K562 (cell line): ENCODE measurements at regions not wholly inside any gene's neighbourhood (a gene's known extent, or its start where the extent isn't known, plus 50 kb on each side); places are given as distances from the start of the nearest gene placed in this dataset.

Experiments used
- ATAC-seq: fragments of 200-7000 bp; cut with Tn5 transposase; 3 replicates; pipeline ENCODE4 v1.9.1; 2020; ENCODE audit warnings: moderate library complexity
- BruUV-seq: library from RNA; stranded (reverse); fragments of 400-500 nt; replicated peaks from 2 replicates; lab custom pipeline; 2021; lab: Mats Ljungman, UMichigan
- CTCF ChIA-PET: fragments of 300-600 bp; formaldehyde crosslinking; extraction: SDS; loops from one replicate; lab custom pipeline; 2021; ENCODE audit warnings: low intra/inter-chr PET ratio; lab: Yijun Ruan, JAX
- POLR2A ChIA-PET: fragments of 300-600, 350-650 bp; sonication (Branson Sonifier 250); formaldehyde crosslinking; extraction: SDS; loops from one replicate; lab custom pipeline; 2021; ENCODE audit warnings: antibody characterized with exemption, inconsistent platforms; lab: Yijun Ruan, JAX
- DNase-seq, 4 experiments: peaks; one replicate each; pipeline versions ENCODE4 v3.0.0 to v3.0.0-alpha.2; 2011 to 2018; ENCODE audit warnings: low spot score in 3 of 4, mixed read lengths in 3 of 4; ENCODE audit errors: extremely low read depth in 1 of 4
- FAIRE-seq: peaks from 2 replicates; lab custom pipeline; 2011; peaks lifted over from hg19 to GRCh38; lab: Jason Lieb, UNC
- H2AFZ ChIP-seq: 2 replicates; pipeline ENCODE4 v1.6.0; 2011; ENCODE audit warnings: low read depth, low read length, control low read depth, inconsistent platforms
- H3K27ac ChIP-seq: fragments of 200-600 bp; 3 replicates; pipeline ENCODE4 v1.8.0; 2011; ENCODE audit warnings: low read depth, mild to moderate bottlenecking, control low read depth, inconsistent platforms, low read length, moderate library complexity, mixed read lengths; ENCODE audit errors: extremely low read depth
- H3K27me3 ChIP-seq, 2 experiments: fragments of 300-600 bp in 1 of 2; 2 replicates in 1 of 2; 3 replicates in 1 of 2; pipeline versions ENCODE4 v1.6.0 to v1.8.0; 2011; ENCODE audit warnings: inconsistent platforms in 2 of 2, low read length in 2 of 2, mild to moderate bottlenecking in 1 of 2, mixed read lengths in 1 of 2, moderate library complexity in 1 of 2; ENCODE audit not compliant: control insufficient read depth in 2 of 2, insufficient read depth in 2 of 2
- H3K36me3 ChIP-seq: fragments of 300-600 bp; 3 replicates; pipeline ENCODE4 v1.8.0; 2011; ENCODE audit warnings: mild to moderate bottlenecking, low read length, inconsistent platforms; ENCODE audit not compliant: control insufficient read depth, insufficient read depth
- H3K4me1 ChIP-seq, 2 experiments: fragments of 200-600 bp in 1 of 2; replicated peaks in 1 of 2; 2 replicates in 1 of 2; 3 replicates in 1 of 2; pipeline versions ENCODE4 v1.5.1 to v1.8.0; 2011; ENCODE audit warnings: inconsistent platforms in 2 of 2, low read length in 2 of 2, mild to moderate bottlenecking in 1 of 2, mixed read lengths in 1 of 2, moderate library complexity in 1 of 2; ENCODE audit not compliant: control insufficient read depth in 2 of 2, insufficient read depth in 2 of 2
- H3K4me2 ChIP-seq: 2 replicates; pipeline ENCODE4 v1.6.1; 2011; ENCODE audit warnings: low read length, control low read depth, inconsistent platforms, mixed read lengths; ENCODE audit not compliant: insufficient read depth
- H3K4me3 ChIP-seq: fragments of 200-600 bp; sonication (generic), shearing (Covaris generic); 2 replicates; pipeline ENCODE4 v1.5.1; 2016; ENCODE audit warnings: control low read depth, inconsistent platforms
- H3K79me2 ChIP-seq: fragments of 200-600 bp; 3 replicates; pipeline ENCODE4 v1.8.0; 2011; ENCODE audit warnings: low read length, inconsistent platforms; ENCODE audit not compliant: control insufficient read depth, insufficient read depth
- H3K9ac ChIP-seq, 2 experiments: 2 replicates each; pipeline versions ENCODE4 v1.6.0 to v1.6.1; 2011; ENCODE audit warnings: low read depth in 2 of 2, low read length in 2 of 2, control low read depth in 1 of 2, inconsistent platforms in 1 of 2, mild to moderate bottlenecking in 1 of 2, mixed read lengths in 1 of 2; ENCODE audit not compliant: insufficient read depth in 1 of 2
- H3K9me1 ChIP-seq: one replicate; pipeline ENCODE4 v1.6.0; 2011; ENCODE audit warnings: inconsistent platforms, mild to moderate bottlenecking, low read length, moderate library complexity; ENCODE audit not compliant: control insufficient read depth, insufficient read depth
- H3K9me3 ChIP-seq: replicated peaks from 2 replicates; pipeline ENCODE4 v1.5.1; 2011; ENCODE audit warnings: low read depth, low read length, inconsistent platforms; ENCODE audit not compliant: control insufficient read depth, insufficient read depth
- H4K20me1 ChIP-seq: replicated peaks from 2 replicates; pipeline ENCODE4 v1.6.1; 2011; ENCODE audit warnings: low read length, inconsistent platforms, mixed read lengths; ENCODE audit not compliant: control insufficient read depth, insufficient read depth
- GTF2A2 ChIP-seq: IDR thresholded peaks from 2 replicates; pipeline ENCODE4 v1.6.1; 2016; ENCODE audit warnings: mild to moderate bottlenecking, missing genetic modification characterization, missing compliant biosample characterization
- KLF13 ChIP-seq: fragments of 450-650 bp; IDR thresholded peaks from 2 replicates; pipeline ENCODE4 v1.6.1; 2016; ENCODE audit warnings: missing genetic modification characterization, low read depth, mild to moderate bottlenecking, missing compliant biosample characterization, moderate library complexity, borderline replicate concordance
- NFE2L1 ChIP-seq: fragments of 450-650 bp; IDR thresholded peaks from 2 replicates; pipeline ENCODE4 v1.6.1; 2016; ENCODE audit warnings: missing genetic modification characterization, low read depth, mild to moderate bottlenecking, missing compliant biosample characterization, moderate library complexity, borderline replicate concordance
- NFXL1 ChIP-seq: fragments of 450-650 bp; formaldehyde crosslinking; IDR thresholded peaks from 2 replicates; pipeline ENCODE4 v1.4.0; 2021; ENCODE audit warnings: mild to moderate bottlenecking
- POLR2G ChIP-seq: fragments of 200-400 bp; formaldehyde crosslinking; IDR thresholded peaks from 2 replicates; pipeline ENCODE4 v1.6.1; 2017; ENCODE audit warnings: low read depth, mild to moderate bottlenecking, antibody characterized with exemption, low read length, moderate library complexity
- RBBP5 ChIP-seq: fragments of 200-600 bp; sonication (generic); IDR thresholded peaks from 2 replicates; pipeline ENCODE4 v1.6.1; 2012; ENCODE audit warnings: borderline replicate concordance, mild to moderate bottlenecking, low read length, control low read depth, inconsistent platforms; ENCODE audit not compliant: insufficient read depth, poor library complexity, severe bottlenecking
- SLC30A9 ChIP-seq: fragments of 250-450 bp; sonication (Bioruptor Pico); IDR thresholded peaks from 2 replicates; pipeline ENCODE4 v1.8.0; 2022; ENCODE audit warnings: mild to moderate bottlenecking, moderate library complexity
- SRSF7 ChIP-seq: fragments of 200-400 bp; formaldehyde crosslinking; optimal IDR thresholded peaks from 2 replicates; pipeline ENCODE3; 2017; ENCODE audit warnings: mild to moderate bottlenecking, low read depth, low read length
- STAT5B ChIP-seq: fragments of 250-450 bp; sonication (Bioruptor Pico); IDR thresholded peaks from 2 replicates; pipeline ENCODE4 v1.8.0; 2021; ENCODE audit warnings: mild to moderate bottlenecking, inconsistent platforms
- TCF7L2 ChIP-seq: fragments of 150-350 bp; IDR thresholded peaks from 2 replicates; pipeline ENCODE4 v1.6.1; 2016; ENCODE audit warnings: low read depth, mild to moderate bottlenecking, low read length, moderate library complexity
- ZBED1 ChIP-seq: IDR thresholded peaks from 2 replicates; pipeline ENCODE4 v1.6.1; 2014
- ZBTB1 ChIP-seq: sonication (generic); formaldehyde crosslinking; IDR thresholded peaks from 2 replicates; pipeline ENCODE4 v1.8.1; 2023; ENCODE audit warnings: missing genetic modification reagents, low read depth, mild to moderate bottlenecking, borderline replicate concordance
- ZBTB8A ChIP-seq: fragments of 450-650 bp; IDR thresholded peaks from 2 replicates; pipeline ENCODE4 v1.6.1; 2018; ENCODE audit warnings: mild to moderate bottlenecking, moderate library complexity; ENCODE audit not compliant: partially characterized antibody
- ZNF224 ChIP-seq: sonication (generic); formaldehyde crosslinking; IDR thresholded peaks from 2 replicates; pipeline ENCODE4 v1.8.0; 2022; ENCODE audit warnings: mild to moderate bottlenecking, missing genetic modification reagents
- WGBS: fragments of 100-300 bp; shearing (Covaris generic); methylation state at CpG from one replicate; pipeline ENCODE4 v1.1.6; 2016; ENCODE audit warnings: low coverage, mixed read lengths; ENCODE audit not compliant: insufficient coverage; ENCODE audit errors: missing lambda C conversion rate; 5-methylcytosine and 5-hydroxymethylcytosine counted together
- in situ Hi-C: fragments of 300-500 bp; cut with MboI; formaldehyde crosslinking; loops from 4 replicates; pipeline ENCODE4 v1.15.0; 2018; ENCODE audit warnings: inconsistent platforms, mixed read lengths
- intact Hi-C: fragments of 100-400 bp; cut with micrococcal nuclease; formaldehyde crosslinking; loops from 2 replicates; pipeline ENCODE4 v1.14.2; 2022
- TF ChIP-seq, protein P1 (sequence below): fragments of 450-650 bp; IDR thresholded peaks from 2 replicates; pipeline ENCODE4 v1.6.1; 2016
- TF ChIP-seq, protein P2 (sequence below): fragments of 450-650 bp; IDR thresholded peaks from 2 replicates; pipeline ENCODE4 v1.6.1; 2016; ENCODE audit warnings: mild to moderate bottlenecking
- TF ChIP-seq, protein P3 (sequence below): fragments of 450-650 bp; formaldehyde crosslinking; IDR thresholded peaks from 2 replicates; pipeline ENCODE4 v1.4.0; 2020; ENCODE audit warnings: mild to moderate bottlenecking, mixed read lengths

DNA sequence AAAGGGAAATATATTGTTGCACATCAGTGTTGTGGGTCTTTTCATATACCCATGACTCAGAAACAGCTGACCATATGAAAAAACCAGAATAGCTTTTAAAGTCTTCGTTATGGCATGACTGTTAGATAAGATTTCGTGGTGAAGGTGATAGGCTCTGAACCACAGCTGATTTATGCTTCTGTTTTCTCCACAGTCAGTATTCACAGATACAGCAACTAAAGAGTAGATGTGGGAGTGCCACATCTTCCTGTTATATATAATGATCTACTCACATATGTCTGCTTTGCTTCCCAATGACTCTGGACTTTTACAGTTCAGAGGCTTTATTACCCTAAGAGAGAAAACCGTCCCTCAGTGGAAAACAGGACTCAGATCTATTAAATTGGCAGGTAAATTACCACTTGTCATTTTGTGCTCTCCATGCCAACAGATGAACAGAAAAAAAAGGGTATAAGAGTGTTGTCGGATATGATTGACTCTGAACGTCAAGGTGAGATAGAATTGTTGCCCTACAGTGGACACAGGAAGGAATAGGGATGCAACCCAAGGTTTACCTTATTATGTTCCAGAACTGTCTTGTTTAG, 1037.1 kb downstream of the GALC start:
- intact Hi-C loops (no loop called here), in situ Hi-C loops (no loop called here)
- no peak overlapping the region for H3K9ac ChIP-seq
- FAIRE-seq (no peak), DNase-seq (no peak), ATAC-seq (no peak)
- WGBS, result 0% methylated on average over 5 of the region's 5 CpGs
- H3K4me1 ChIP-seq, result no peaks in the 10 kb centered on the region
- no peak overlapping the region for H3K27ac ChIP-seq
- no peak overlapping the region for H2AFZ ChIP-seq
- POLR2A ChIA-PET, result no interaction called here
- no peaks in the 10 kb centered on the region for H4K20me1 ChIP-seq
- CTCF ChIA-PET, result no interaction called here
- no peaks in the 10 kb centered on the region for H3K27me3 ChIP-seq
- no peaks in the 10 kb centered on the region for H3K36me3 ChIP-seq
- H3K4me2 ChIP-seq, result no peak overlapping the region
- no peaks in the 10 kb centered on the region for H3K79me2 ChIP-seq
- H3K9me1 ChIP-seq, result no peaks in the 10 kb centered on the region
- no peaks in the 10 kb centered on the region for H3K9me3 ChIP-seq
- H3K4me3 ChIP-seq, result no peak overlapping the region
- no TSS peak for BruUV-seq
- TF ChIP-seq, protein P1, sequence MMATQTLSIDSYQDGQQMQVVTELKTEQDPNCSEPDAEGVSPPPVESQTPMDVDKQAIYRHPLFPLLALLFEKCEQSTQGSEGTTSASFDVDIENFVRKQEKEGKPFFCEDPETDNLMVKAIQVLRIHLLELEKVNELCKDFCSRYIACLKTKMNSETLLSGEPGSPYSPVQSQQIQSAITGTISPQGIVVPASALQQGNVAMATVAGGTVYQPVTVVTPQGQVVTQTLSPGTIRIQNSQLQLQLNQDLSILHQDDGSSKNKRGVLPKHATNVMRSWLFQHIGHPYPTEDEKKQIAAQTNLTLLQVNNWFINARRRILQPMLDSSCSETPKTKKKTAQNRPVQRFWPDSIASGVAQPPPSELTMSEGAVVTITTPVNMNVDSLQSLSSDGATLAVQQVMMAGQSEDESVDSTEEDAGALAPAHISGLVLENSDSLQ, result no peak
- no peak for TF ChIP-seq POLR2G
- TF ChIP-seq STAT5B (CRISPR knock-in tag), result no peak
- TF ChIP-seq RBBP5, result no peak
- TF ChIP-seq, protein P2, sequence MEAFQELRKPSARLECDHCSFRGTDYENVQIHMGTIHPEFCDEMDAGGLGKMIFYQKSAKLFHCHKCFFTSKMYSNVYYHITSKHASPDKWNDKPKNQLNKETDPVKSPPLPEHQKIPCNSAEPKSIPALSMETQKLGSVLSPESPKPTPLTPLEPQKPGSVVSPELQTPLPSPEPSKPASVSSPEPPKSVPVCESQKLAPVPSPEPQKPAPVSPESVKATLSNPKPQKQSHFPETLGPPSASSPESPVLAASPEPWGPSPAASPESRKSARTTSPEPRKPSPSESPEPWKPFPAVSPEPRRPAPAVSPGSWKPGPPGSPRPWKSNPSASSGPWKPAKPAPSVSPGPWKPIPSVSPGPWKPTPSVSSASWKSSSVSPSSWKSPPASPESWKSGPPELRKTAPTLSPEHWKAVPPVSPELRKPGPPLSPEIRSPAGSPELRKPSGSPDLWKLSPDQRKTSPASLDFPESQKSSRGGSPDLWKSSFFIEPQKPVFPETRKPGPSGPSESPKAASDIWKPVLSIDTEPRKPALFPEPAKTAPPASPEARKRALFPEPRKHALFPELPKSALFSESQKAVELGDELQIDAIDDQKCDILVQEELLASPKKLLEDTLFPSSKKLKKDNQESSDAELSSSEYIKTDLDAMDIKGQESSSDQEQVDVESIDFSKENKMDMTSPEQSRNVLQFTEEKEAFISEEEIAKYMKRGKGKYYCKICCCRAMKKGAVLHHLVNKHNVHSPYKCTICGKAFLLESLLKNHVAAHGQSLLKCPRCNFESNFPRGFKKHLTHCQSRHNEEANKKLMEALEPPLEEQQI, result no peak
- no peak for TF ChIP-seq KLF13
- TF ChIP-seq SLC30A9 (CRISPR knock-in tag), result no peak
- no peak for TF ChIP-seq GTF2A2 (tag)
- TF ChIP-seq ZBTB1 (CRISPR knock-in tag), result no peak
- TF ChIP-seq NFE2L1 (tag), result no peak
- TF ChIP-seq, protein P3, sequence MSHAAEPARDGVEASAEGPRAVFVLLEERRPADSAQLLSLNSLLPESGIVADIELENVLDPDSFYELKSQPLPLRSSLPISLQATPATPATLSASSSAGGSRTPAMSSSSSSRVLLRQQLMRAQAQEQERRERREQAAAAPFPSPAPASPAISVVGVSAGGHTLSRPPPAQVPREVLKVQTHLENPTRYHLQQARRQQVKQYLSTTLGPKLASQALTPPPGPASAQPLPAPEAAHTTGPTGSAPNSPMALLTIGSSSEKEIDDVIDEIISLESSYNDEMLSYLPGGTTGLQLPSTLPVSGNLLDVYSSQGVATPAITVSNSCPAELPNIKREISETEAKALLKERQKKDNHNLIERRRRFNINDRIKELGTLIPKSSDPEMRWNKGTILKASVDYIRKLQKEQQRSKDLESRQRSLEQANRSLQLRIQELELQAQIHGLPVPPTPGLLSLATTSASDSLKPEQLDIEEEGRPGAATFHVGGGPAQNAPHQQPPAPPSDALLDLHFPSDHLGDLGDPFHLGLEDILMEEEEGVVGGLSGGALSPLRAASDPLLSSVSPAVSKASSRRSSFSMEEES (CRISPR knock-in tag), result no peak
- TF ChIP-seq ZBTB8A, result no peak
- no peak for TF ChIP-seq SRSF7
- TF ChIP-seq ZNF224 (CRISPR knock-in tag), result no peak
- no peak for TF ChIP-seq TCF7L2
- TF ChIP-seq NFXL1 (CRISPR knock-in tag), result no peak
- no peak for TF ChIP-seq ZBED1
